GM13976 (cell line): ENCODE measurements at regions not wholly inside any gene's neighbourhood (a gene's known extent, or its start where the extent isn't known, plus 50 kb on each side); places are given as distances from the start of the nearest gene placed in this dataset.

Source experiments
- DNase-seq: peaks from one replicate; pipeline ENCODE4 v3.0.0; 2012; ENCODE audit warnings: low spot score
- in situ Hi-C: fragments of 300-500 bp; cut with MboI; formaldehyde crosslinking; loops from one replicate; pipeline ENCODE4 v1.12.0; 2022; ENCODE audit warnings: low sequenced_read_pairs, mixed read lengths, inconsistent platforms; ENCODE audit not compliant: unreplicated experiment
- TF ChIP-seq, protein P1 (sequence below): IDR thresholded peaks from 2 replicates; pipeline ENCODE4 v1.5.1; 2012; ENCODE audit warnings: borderline replicate concordance, mild to moderate bottlenecking; ENCODE audit not compliant: insufficient read depth; ENCODE audit errors: extremely low read depth, missing control alignments, control extremely low read depth

- no peak for DNase-seq
- in situ Hi-C loops, result no loop called here
- TF ChIP-seq, protein P1, sequence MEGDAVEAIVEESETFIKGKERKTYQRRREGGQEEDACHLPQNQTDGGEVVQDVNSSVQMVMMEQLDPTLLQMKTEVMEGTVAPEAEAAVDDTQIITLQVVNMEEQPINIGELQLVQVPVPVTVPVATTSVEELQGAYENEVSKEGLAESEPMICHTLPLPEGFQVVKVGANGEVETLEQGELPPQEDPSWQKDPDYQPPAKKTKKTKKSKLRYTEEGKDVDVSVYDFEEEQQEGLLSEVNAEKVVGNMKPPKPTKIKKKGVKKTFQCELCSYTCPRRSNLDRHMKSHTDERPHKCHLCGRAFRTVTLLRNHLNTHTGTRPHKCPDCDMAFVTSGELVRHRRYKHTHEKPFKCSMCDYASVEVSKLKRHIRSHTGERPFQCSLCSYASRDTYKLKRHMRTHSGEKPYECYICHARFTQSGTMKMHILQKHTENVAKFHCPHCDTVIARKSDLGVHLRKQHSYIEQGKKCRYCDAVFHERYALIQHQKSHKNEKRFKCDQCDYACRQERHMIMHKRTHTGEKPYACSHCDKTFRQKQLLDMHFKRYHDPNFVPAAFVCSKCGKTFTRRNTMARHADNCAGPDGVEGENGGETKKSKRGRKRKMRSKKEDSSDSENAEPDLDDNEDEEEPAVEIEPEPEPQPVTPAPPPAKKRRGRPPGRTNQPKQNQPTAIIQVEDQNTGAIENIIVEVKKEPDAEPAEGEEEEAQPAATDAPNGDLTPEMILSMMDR, result no peak
These were observed 426.4 kb downstream of the PCNX1 start for GRCh38 chr14:71333705-71334104.

DNA sequence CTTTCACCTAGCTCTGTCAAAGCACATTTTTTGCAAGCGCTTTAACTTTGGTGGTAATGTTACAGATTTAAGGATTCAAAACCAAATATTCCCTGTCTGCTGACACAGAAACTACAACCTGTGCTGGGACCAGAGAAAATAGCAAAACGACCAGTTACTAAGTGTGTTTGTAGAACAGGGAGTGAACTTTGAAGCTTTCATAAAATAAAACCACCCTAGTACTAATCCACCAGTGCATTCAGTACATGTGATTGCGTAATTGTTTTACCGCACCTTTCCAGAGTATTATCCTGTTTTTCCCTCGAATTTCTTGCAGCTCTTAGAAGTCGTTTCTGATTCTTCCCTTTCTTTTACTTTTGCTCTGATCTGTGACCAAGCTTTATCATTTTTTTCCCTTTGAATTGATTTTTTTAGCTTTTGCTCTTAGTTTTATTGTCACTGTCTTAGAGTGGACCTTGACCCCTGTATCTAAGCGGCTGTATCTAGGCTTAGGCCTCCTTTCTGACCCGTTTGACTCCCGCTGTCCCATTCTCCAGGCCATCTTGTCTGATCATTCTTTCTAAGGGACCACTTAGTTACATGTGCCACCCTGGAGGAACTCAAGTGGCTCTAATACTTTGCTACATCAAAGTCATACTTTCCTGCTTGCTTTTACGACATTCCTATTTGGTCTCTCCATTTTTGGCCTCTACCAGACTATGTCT lies 429.4 kb downstream of the PCNX1 start:
- TF ChIP-seq, protein P1, result no peak
- in situ Hi-C loops, result no loop called here
- DNase-seq, result no peak

- TF ChIP-seq, protein P1, result no peak
- in situ Hi-C loops, result no loop called here
- DNase-seq, result no peak
These were observed 430.9 kb downstream of the PCNX1 start for GRCh38 chr14:71338153-71338552.

- in situ Hi-C loops, result no loop called here
- TF ChIP-seq, protein P1, result no peak
- no peak for DNase-seq
These were observed 432.6 kb downstream of the PCNX1 start for GRCh38 chr14:71339650-71340415.

DNA sequence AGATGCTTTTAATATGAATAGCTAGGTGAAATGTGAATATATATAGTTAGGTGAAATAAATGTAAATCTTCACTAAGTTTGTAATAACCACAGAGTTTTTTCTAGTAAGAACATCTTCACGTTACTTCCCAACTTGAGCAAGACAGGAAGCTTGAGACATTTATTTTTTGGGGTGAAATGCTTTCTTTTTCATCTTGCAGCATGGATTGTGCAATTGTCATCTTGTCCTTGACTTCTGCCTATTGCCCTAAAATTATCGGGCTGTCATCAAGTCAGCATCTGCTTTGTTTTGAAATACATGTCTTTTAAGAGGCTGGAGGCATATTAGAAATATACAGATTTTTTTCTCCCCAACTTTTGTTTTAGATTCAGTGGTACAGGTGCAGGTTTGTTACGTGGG lies 433.9 kb downstream of the PCNX1 start:
- no peak for DNase-seq
- TF ChIP-seq, protein P1, result no peak
- in situ Hi-C loops, result no loop called here

DNA sequence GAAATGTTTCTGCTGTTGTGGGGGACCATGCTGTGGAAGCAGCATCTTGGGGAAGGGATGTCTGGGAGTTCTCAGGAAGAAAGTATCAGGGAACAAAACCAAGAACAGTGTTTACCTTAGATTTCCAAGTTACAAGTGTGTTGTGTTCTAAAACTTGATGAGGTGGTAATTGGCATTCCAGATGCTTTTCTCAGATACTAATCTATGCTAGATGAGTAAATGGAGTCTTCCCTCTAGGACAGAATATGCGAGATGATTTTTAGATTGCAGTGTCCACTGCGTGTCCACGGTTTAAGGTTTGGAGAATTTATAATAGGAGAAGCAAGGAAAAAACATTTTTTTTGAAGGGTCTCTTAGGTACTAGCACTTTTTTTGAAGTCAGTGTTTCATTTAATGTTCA lies 436.5 kb downstream of the PCNX1 start:
- in situ Hi-C loops, result no loop called here
- TF ChIP-seq, protein P1, result no peak
- no peak for DNase-seq
